ENCODE measurements at regions not wholly inside any gene's neighbourhood (a gene's known extent, or its start where the extent isn't known, plus 50 kb on each side); places are given as distances from the start of the nearest gene placed in this dataset.

GRCh38 chr13:63081400-63082014, 1665.9 kb upstream of the PCDH20 start:
- POLR2A ChIA-PET = no interaction called here
- no peak for TF ChIP-seq CTCF (IDR thresholded peaks at IDR 0.05; ENCODE audit: control extremely low read depth, extremely low read depth, low read depth, missing control alignments)
- DNase-seq (ENCODE audit: extremely low spot score) = no peak
- CTCF ChIA-PET = no interaction called here

- TF ChIP-seq CTCF (IDR thresholded peaks at IDR 0.05; ENCODE audit: control extremely low read depth, extremely low read depth, low read depth, missing control alignments) = no peak
- ChIA-PET POLR2A (no interaction called here), CTCF (no interaction called here)
- DNase-seq (ENCODE audit: extremely low spot score) = no peak
These were observed 1659.5 kb upstream of the PCDH20 start for GRCh38 chr13:63075126-63075525.

GRCh38 chr13:63050287-63050686, 1634.6 kb upstream of the PCDH20 start:
- TF ChIP-seq CTCF (IDR thresholded peaks at IDR 0.05; ENCODE audit: control extremely low read depth, extremely low read depth, low read depth, missing control alignments) = no peak
- POLR2A ChIA-PET = no interaction called here
- CTCF ChIA-PET = no interaction called here
- no peak for DNase-seq (ENCODE audit: extremely low spot score)

- ChIA-PET POLR2A (no interaction called here), CTCF (no interaction called here)
- TF ChIP-seq CTCF (IDR thresholded peaks at IDR 0.05; ENCODE audit: control extremely low read depth, extremely low read depth, low read depth, missing control alignments) = no peak
- DNase-seq (ENCODE audit: extremely low spot score) = no peak
These were observed 1633.0 kb upstream of the PCDH20 start for GRCh38 chr13:63048653-63049052.

- no peak for TF ChIP-seq CTCF (IDR thresholded peaks at IDR 0.05; ENCODE audit: control extremely low read depth, extremely low read depth, low read depth, missing control alignments)
- POLR2A ChIA-PET = no interaction called here
- no peak for DNase-seq (ENCODE audit: extremely low spot score)
- CTCF ChIA-PET = no interaction called here
These were observed 1629.1 kb upstream of the PCDH20 start for GRCh38 chr13:63044589-63045313.

- CTCF ChIA-PET = interaction anchor here (0.8 to 1.1 kb wide), 2 partner anchors 14 to 23 kb away, joined by 3 read pairs; no protein-coding TSS in a partner anchor
- TF ChIP-seq CTCF (IDR thresholded peaks at IDR 0.05; ENCODE audit: control extremely low read depth, extremely low read depth, low read depth, missing control alignments) = no peak
- POLR2A ChIA-PET = no interaction called here
- DNase-seq (ENCODE audit: extremely low spot score) = no peak
These were observed 1627.0 kb upstream of the PCDH20 start for GRCh38 chr13:63042686-63043085.
